GM06990 (cell line): ENCODE measurements at regions not wholly inside any gene's neighbourhood (a gene's known extent, or its start where the extent isn't known, plus 50 kb on each side); places are given as distances from the start of the nearest gene placed in this dataset.

Experiments used
- DNase-seq: peaks from one replicate; pipeline ENCODE4 v3.0.0-alpha.2; 2011; ENCODE audit not compliant: insufficient read length; ENCODE audit errors: extremely low read depth
- H3K27me3 ChIP-seq: replicated peaks from 2 replicates; pipeline ENCODE4 v1.6.0; 2011; ENCODE audit warnings: low read length; ENCODE audit not compliant: control insufficient read depth, insufficient read depth
- H3K36me3 ChIP-seq: 2 replicates; pipeline ENCODE4 v1.5.1; 2011; ENCODE audit warnings: low read length; ENCODE audit not compliant: control insufficient read depth, insufficient read depth
- H3K4me3 ChIP-seq: replicated peaks from 2 replicates; pipeline ENCODE4 v1.5.1; 2011; ENCODE audit warnings: low read depth, mild to moderate bottlenecking, control low read depth, low read length
- CTCF ChIP-seq: IDR thresholded peaks from 2 replicates; pipeline ENCODE4 v1.5.1; 2011; ENCODE audit warnings: low read length, control low read depth, mild to moderate bottlenecking, inconsistent platforms; ENCODE audit not compliant: insufficient read depth, poor library complexity, severe bottlenecking

DNA sequence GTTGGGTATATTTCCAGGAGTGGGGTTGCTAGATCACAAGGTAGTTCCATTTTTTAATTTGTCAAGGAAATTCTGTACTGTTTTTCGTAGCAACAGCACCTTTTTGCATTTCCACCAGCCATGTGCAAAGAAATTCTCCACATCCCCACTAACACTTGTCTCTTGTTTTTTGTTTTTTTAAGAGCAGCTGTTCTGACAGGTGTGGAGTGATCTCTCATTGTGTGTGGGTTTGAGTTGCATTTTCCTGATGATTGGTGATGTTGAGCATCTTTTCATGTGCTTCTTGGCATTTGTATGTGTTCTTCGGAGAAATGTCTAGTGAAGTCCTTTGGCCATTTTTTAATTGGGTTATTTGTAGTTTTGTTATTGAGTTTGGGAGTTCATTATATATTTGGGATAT is 80.3 kb upstream of the PUDP start:
- H3K4me3 ChIP-seq = no peak overlapping the region
- H3K36me3 ChIP-seq = no peaks in the 10 kb centered on the region
- no peak for DNase-seq
- no peaks in the 10 kb centered on the region for H3K27me3 ChIP-seq
- no peak for TF ChIP-seq CTCF

GRCh38 chrX:7225338-7225737 is 77.4 kb upstream of the PUDP start:
- no peaks in the 10 kb centered on the region for H3K36me3 ChIP-seq
- H3K27me3 ChIP-seq = no peaks in the 10 kb centered on the region
- no peak overlapping the region for H3K4me3 ChIP-seq
- no peak for DNase-seq
- TF ChIP-seq CTCF = no peak

GRCh38 chrX:7223271-7223670 is 75.3 kb upstream of the PUDP start:
- H3K36me3 ChIP-seq = no peaks in the 10 kb centered on the region
- no peak for TF ChIP-seq CTCF
- H3K27me3 ChIP-seq = no peaks in the 10 kb centered on the region
- DNase-seq = no peak
- no peak overlapping the region for H3K4me3 ChIP-seq

DNA sequence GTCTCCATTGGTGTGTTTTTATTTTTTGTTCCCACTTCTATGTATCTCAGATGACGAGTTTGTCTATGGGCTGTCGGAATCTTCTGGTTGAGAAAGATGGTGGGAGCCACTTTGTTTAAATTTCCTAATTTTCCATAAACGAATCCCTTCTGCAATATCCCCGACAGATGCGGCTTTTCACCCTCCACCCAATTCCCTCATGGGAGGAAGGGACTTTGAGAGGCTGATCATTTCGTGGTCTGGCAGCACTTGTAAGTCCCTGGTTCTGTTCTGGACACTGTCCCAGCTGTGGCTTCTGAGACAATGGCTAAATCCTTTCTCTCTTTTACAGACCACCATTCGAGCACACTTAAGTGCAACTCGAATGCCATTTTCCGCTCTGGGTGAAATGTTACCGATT is 72.2 kb upstream of the PUDP start:
- Histone ChIP-seq H3K36me3 (no peaks in the 10 kb centered on the region), H3K4me3 (no peak overlapping the region), H3K27me3 (no peaks in the 10 kb centered on the region)
- no peak for DNase-seq
- no peak for TF ChIP-seq CTCF

- peak; percentile 13 for DNase-seq
- H3K36me3 ChIP-seq = no peaks in the 10 kb centered on the region
- H3K27me3 ChIP-seq = no peaks in the 10 kb centered on the region
- TF ChIP-seq CTCF = no peak
- no peak overlapping the region for H3K4me3 ChIP-seq
Observed at GRCh38 chrX:7219153-7219705, 71.3 kb upstream of the PUDP start.

- Histone ChIP-seq H3K27me3 (no peaks in the 10 kb centered on the region), H3K4me3 (no peak overlapping the region), H3K36me3 (no peaks in the 10 kb centered on the region)
- no peak for TF ChIP-seq CTCF
- DNase-seq = no peak
Observed at GRCh38 chrX:7218321-7219152, 70.6 kb upstream of the PUDP start.
